ENCODE measurements at regions not wholly inside any gene's neighbourhood (a gene's known extent, or its start where the extent isn't known, plus 50 kb on each side); places are given as distances from the start of the nearest gene placed in this dataset.

DNA sequence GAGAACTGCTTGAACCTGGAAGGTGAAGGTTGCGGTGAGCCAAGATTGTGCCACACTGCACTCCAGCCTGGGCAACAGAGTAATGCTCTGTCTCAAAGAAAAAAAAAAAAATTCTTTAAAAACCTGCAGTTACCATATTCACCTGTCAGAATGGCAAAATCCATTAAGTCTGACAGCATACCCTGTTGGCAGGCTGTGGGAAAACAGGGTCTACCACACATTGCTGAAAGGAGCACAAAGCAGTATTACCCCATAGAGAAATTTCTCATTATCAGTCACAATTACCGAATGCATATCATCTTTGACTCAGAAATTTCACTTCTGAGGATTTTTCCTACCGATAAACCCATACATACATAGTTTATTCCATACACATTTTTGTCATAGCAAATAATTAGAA lies 264.1 kb upstream of the SLCO3A1 start (continued):
- no peak for TF ChIP-seq REST (IDR thresholded peaks at IDR 0.05; ENCODE audit: low read depth, low read length)
- no peak for TF ChIP-seq HDAC2 (IDR thresholded peaks at IDR 0.05)
- no peak for TF ChIP-seq CBX3 (IDR thresholded peaks at IDR 0.05; ENCODE audit: borderline replicate concordance, low read depth)
- no peak for TF ChIP-seq ZBTB11 (CRISPR knock-in tag; IDR thresholded peaks at IDR 0.05)
- TF ChIP-seq BHLHE40 (IDR thresholded peaks at IDR 0.05; ENCODE audit: borderline replicate concordance in 1 of 2, low read depth in 2 of 2, low read length in 1 of 2), result no peak
- no peak for TF ChIP-seq BMI1 (IDR thresholded peaks at IDR 0.05; ENCODE audit: borderline replicate concordance)
- no peak for TF ChIP-seq NFYB (IDR thresholded peaks at IDR 0.05; ENCODE audit: insufficient read depth, low read depth, low read length)
- TF ChIP-seq ZNF24 (IDR thresholded peaks at IDR 0.05), result no peak
- TF ChIP-seq, protein P1, sequence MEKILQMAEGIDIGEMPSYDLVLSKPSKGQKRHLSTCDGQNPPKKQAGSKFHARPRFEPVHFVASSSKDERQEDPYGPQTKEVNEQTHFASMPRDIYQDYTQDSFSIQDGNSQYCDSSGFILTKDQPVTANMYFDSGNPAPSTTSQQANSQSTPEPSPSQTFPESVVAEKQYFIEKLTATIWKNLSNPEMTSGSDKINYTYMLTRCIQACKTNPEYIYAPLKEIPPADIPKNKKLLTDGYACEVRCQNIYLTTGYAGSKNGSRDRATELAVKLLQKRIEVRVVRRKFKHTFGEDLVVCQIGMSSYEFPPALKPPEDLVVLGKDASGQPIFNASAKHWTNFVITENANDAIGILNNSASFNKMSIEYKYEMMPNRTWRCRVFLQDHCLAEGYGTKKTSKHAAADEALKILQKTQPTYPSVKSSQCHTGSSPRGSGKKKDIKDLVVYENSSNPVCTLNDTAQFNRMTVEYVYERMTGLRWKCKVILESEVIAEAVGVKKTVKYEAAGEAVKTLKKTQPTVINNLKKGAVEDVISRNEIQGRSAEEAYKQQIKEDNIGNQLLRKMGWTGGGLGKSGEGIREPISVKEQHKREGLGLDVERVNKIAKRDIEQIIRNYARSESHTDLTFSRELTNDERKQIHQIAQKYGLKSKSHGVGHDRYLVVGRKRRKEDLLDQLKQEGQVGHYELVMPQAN (conservative IDR thresholded peaks at IDR 0.05), result no peak
